SK-N-SH (cell line): ENCODE measurements at regions not wholly inside any gene's neighbourhood (a gene's known extent, or its start where the extent isn't known, plus 50 kb on each side); places are given as distances from the start of the nearest gene placed in this dataset.

ENCODE experiments used
- CTCF ChIA-PET: fragments of 300-600, 350-600 bp; formaldehyde crosslinking; extraction: SDS; loops from one replicate; lab custom pipeline; 2021; lab: Yijun Ruan, JAX
- POLR2A ChIA-PET: fragments of 350-600 bp; sonication (Branson Sonifier 250); formaldehyde crosslinking; extraction: SDS; loops from one replicate; lab custom pipeline; 2020; ENCODE audit warnings: antibody characterized with exemption, inconsistent platforms; lab: Yijun Ruan, JAX
- DNase-seq: peaks from one replicate; pipeline ENCODE4 v3.0.0; 2012
- H2AFZ ChIP-seq: fragments of 200-600 bp; sonication (generic); 2 replicates; pipeline ENCODE4 v1.8.1; 2016; ENCODE audit warnings: antibody characterized with exemption, mild to moderate bottlenecking, low read depth
- H3F3A ChIP-seq: fragments of 200-600 bp; sonication (generic); replicated peaks from 2 replicates; pipeline ENCODE3; 2016; ENCODE audit warnings: antibody characterized with exemption, mild to moderate bottlenecking; ENCODE audit not compliant: insufficient read depth
- H3K27ac ChIP-seq, 2 experiments: fragments of 200-500 bp in 1 of 2; fragments of 200-600 bp in 1 of 2; sonication (Bioruptor generic) in 1 of 2; sonication (generic), shearing (Covaris generic) in 1 of 2; 2 replicates each; pipeline versions ENCODE4 v1.5.1 to v1.6.1; 2014 to 2016; ENCODE audit warnings: low read depth in 2 of 2, inconsistent platforms in 1 of 2, low read length in 1 of 2, mild to moderate bottlenecking in 1 of 2, mixed read lengths in 1 of 2
- H3K27me3 ChIP-seq: fragments of 200-600 bp; sonication (generic), shearing (Covaris generic); 2 replicates; pipeline ENCODE4 v1.6.1; 2016; ENCODE audit warnings: mixed run types; ENCODE audit not compliant: insufficient read depth
- H3K36me3 ChIP-seq, 2 experiments: fragments of 200-500 bp in 1 of 2; fragments of 200-600 bp in 1 of 2; sonication (Bioruptor generic) in 1 of 2; sonication (generic) in 1 of 2; replicated peaks in 1 of 2; 2 replicates each; pipeline versions ENCODE3 to v1.5.1; 2014 to 2016; ENCODE audit warnings: low read length in 1 of 2, mild to moderate bottlenecking in 1 of 2; ENCODE audit not compliant: insufficient read depth in 2 of 2, control insufficient read depth in 1 of 2
- H3K4me1 ChIP-seq, 2 experiments: fragments of 200-500 bp in 1 of 2; fragments of 200-600 bp in 1 of 2; sonication (Bioruptor generic) in 1 of 2; sonication (generic), shearing (Covaris generic) in 1 of 2; 2 replicates each; pipeline versions ENCODE4 v1.5.1 to v1.6.1; 2014 to 2016; ENCODE audit warnings: low read depth in 1 of 2, low read length in 1 of 2, mixed run types in 1 of 2; ENCODE audit not compliant: insufficient read depth in 2 of 2, control insufficient read depth in 1 of 2
- H3K4me2 ChIP-seq: fragments of 200-600 bp; sonication (generic), shearing (Covaris generic); 2 replicates; pipeline ENCODE4 v1.6.1; 2017; ENCODE audit warnings: mixed run types
- H3K4me3 ChIP-seq, 2 experiments: fragments of 200-500 bp in 1 of 2; fragments of 200-600 bp in 1 of 2; sonication (Bioruptor generic) in 1 of 2; sonication (generic), shearing (Covaris generic) in 1 of 2; 2 replicates each; pipeline versions ENCODE4 v1.5.1 to v1.8.1; 2014 to 2016; ENCODE audit warnings: low read depth in 2 of 2, inconsistent platforms in 1 of 2, low read length in 1 of 2, mild to moderate bottlenecking in 1 of 2, mixed read lengths in 1 of 2, moderate library complexity in 1 of 2
- H3K79me2 ChIP-seq: fragments of 200-600 bp; sonication (generic); 2 replicates; pipeline ENCODE4 v1.8.1; 2017; ENCODE audit warnings: mild to moderate bottlenecking; ENCODE audit not compliant: insufficient read depth
- H3K9ac ChIP-seq: fragments of 200-600 bp; sonication (generic); 2 replicates; pipeline ENCODE4 v1.6.1; 2017; ENCODE audit warnings: mixed run types
- H3K9me2 ChIP-seq: fragments of 200-600 bp; sonication (generic); 2 replicates; pipeline ENCODE4 v1.6.1; 2017; ENCODE audit warnings: mixed run types
- H3K9me3 ChIP-seq: fragments of 200-600 bp; sonication (generic); 2 replicates; pipeline ENCODE4 v1.6.1; 2017; ENCODE audit warnings: mixed run types, mild to moderate bottlenecking, moderate library complexity
- H4K20me1 ChIP-seq: fragments of 200-600 bp; sonication (generic); 2 replicates; pipeline ENCODE4 v1.6.1; 2017; ENCODE audit warnings: mild to moderate bottlenecking, mixed run types; ENCODE audit not compliant: insufficient read depth
- CHD2 ChIP-seq: fragments of 150-350 bp; IDR thresholded peaks from 2 replicates; pipeline ENCODE4 v1.6.1; 2018; ENCODE audit warnings: low read length; ENCODE audit not compliant: partially characterized antibody
- CTCF ChIP-seq: fragments of 200-600 bp; sonication (generic); IDR thresholded peaks from 2 replicates; pipeline ENCODE4 v1.6.1; 2017; ENCODE audit warnings: antibody characterized with exemption, mild to moderate bottlenecking, moderate library complexity
- EZH2phosphoT487 ChIP-seq: fragments of 200-600 bp; sonication (generic); IDR thresholded peaks from 2 replicates; pipeline ENCODE4 v1.6.1; 2017; ENCODE audit warnings: low read depth, mixed run types, mild to moderate bottlenecking, antibody characterized with exemption, moderate library complexity, borderline replicate concordance
- FOSL2 ChIP-seq: IDR thresholded peaks from 2 replicates; pipeline ENCODE4 v1.4.0; 2012; ENCODE audit warnings: low read depth, mild to moderate bottlenecking, moderate library complexity, borderline replicate concordance
- FOXJ3 ChIP-seq: sonication (generic); formaldehyde crosslinking; IDR thresholded peaks from 2 replicates; pipeline ENCODE4 v1.5.1; 2020; ENCODE audit warnings: mild to moderate bottlenecking, missing genetic modification reagents
- GABPA ChIP-seq: IDR thresholded peaks from 2 replicates; pipeline ENCODE4 v1.4.0; 2012; ENCODE audit warnings: low read depth, mild to moderate bottlenecking
- GATA2 ChIP-seq: sonication (generic); formaldehyde crosslinking; IDR thresholded peaks from 2 replicates; pipeline ENCODE4 v1.5.0; 2020; ENCODE audit warnings: mild to moderate bottlenecking, missing genetic modification reagents
- IRF3 ChIP-seq: fragments of 150-350 bp; IDR thresholded peaks from 2 replicates; pipeline ENCODE4 v1.6.1; 2016; ENCODE audit warnings: mild to moderate bottlenecking, low read depth, low read length
- JUND ChIP-seq: IDR thresholded peaks from 2 replicates; pipeline ENCODE4 v1.4.0; 2012
- MAX ChIP-seq: IDR thresholded peaks from 2 replicates; pipeline ENCODE4 v1.4.0; 2012; ENCODE audit warnings: low read depth
- MXI1 ChIP-seq: IDR thresholded peaks from 2 replicates; pipeline ENCODE4 v1.6.1; 2012; ENCODE audit warnings: mild to moderate bottlenecking, low read depth, low read length, improper control_type of control experiment
- POLR2AphosphoS5 ChIP-seq: IDR thresholded peaks from 2 replicates; pipeline ENCODE4 v1.6.1; 2012; ENCODE audit warnings: low read depth, low read length
- RCOR1 ChIP-seq: fragments of 150-350 bp; IDR thresholded peaks from 2 replicates; pipeline ENCODE4 v1.6.1; 2017; ENCODE audit warnings: antibody characterized with exemption, low read length
- SIN3A ChIP-seq: IDR thresholded peaks from 2 replicates; pipeline ENCODE4 v1.6.1; 2012; ENCODE audit warnings: low read depth, mild to moderate bottlenecking, low read length, moderate library complexity, borderline replicate concordance
- SMC3 ChIP-seq: IDR thresholded peaks from 2 replicates; pipeline ENCODE4 v1.6.1; 2012; ENCODE audit warnings: low read depth, low read length, improper control_type of control experiment
- TAF1 ChIP-seq: IDR thresholded peaks from 2 replicates; pipeline ENCODE4 v1.6.1; 2012; ENCODE audit warnings: low read depth, mild to moderate bottlenecking, low read length, moderate library complexity, borderline replicate concordance
- YY1 ChIP-seq: IDR thresholded peaks from 2 replicates; pipeline ENCODE4 v1.4.0; 2012; ENCODE audit warnings: low read depth, mild to moderate bottlenecking
- WGBS: methylation state at CpG from one replicate; pipeline ENCODE4 v1.1.6; 2017; ENCODE audit warnings: low lambda C conversion rate; 5-methylcytosine and 5-hydroxymethylcytosine counted together

- Histone ChIP-seq H4K20me1 (no peaks in the 10 kb centered on the region), H3K9me3 (no peaks in the 10 kb centered on the region), H3K9ac (no peak overlapping the region), H3K27me3 (no peaks in the 10 kb centered on the region), H3K27ac (no peak overlapping the region), H3K36me3 (no peaks in the 10 kb centered on the region), H3K79me2 (no peaks in the 10 kb centered on the region), H3K4me2 (no peak overlapping the region), H3F3A (no peaks in the 10 kb centered on the region), H3K4me3 (no peak overlapping the region), H3K4me1 (no peaks in the 10 kb centered on the region), H3K9me2 (no peaks in the 10 kb centered on the region), H2AFZ (no peak overlapping the region)
- ChIA-PET POLR2A (no interaction called here), CTCF (no interaction called here)
- peak; percentile 8 for DNase-seq
- 30% methylated on average over 12 of the region's 18 CpGs for WGBS
- no peak for TF ChIP-seq POLR2AphosphoS5
- TF ChIP-seq FOSL2: no peak
- TF ChIP-seq RCOR1: no peak
- no peak for TF ChIP-seq EZH2phosphoT487
- TF ChIP-seq MXI1: no peak
- TF ChIP-seq GABPA: no peak
- no peak for TF ChIP-seq YY1
- TF ChIP-seq IRF3: no peak
- TF ChIP-seq FOXJ3: no peak
- TF ChIP-seq CHD2: no peak
- no peak for TF ChIP-seq CTCF
- no peak for TF ChIP-seq JUND
- TF ChIP-seq TAF1: no peak
- no peak for TF ChIP-seq MAX
- TF ChIP-seq SIN3A: no peak
- TF ChIP-seq SMC3: no peak
- TF ChIP-seq GATA2: no peak
These were observed 163.0 kb upstream of the PPP2R2D start for GRCh38 chr10:131737543-131738395.
